ENCODE measurements at regions not wholly inside any gene's neighbourhood (a gene's known extent, or its start where the extent isn't known, plus 50 kb on each side); places are given as distances from the start of the nearest gene placed in this dataset.

- Histone ChIP-seq H3K4me1 (no peaks in the 10 kb centered on the region), H3K9me3 (no peaks in the 10 kb centered on the region), H3K4me3 (no peak overlapping the region), H3K27me3 (no peaks in the 10 kb centered on the region), H3K27ac (no peak overlapping the region), H3K36me3 (no peaks in the 10 kb centered on the region)
- WGBS, 2 donors, result 78 to 86% methylated on average over 3 of the region's 3 CpGs
- no peak for DNase-seq
- ATAC-seq (ENCODE audit: low FRiP score in 2 of 2), result no peak
- TF ChIP-seq POLR2AphosphoS5 (IDR thresholded peaks at IDR 0.05) (no peak), EP300 (IDR thresholded peaks at IDR 0.05) (no peak), POLR2A (IDR thresholded peaks at IDR 0.05) (no peak), CTCF (IDR thresholded peaks at IDR 0.05) (no peak)
Measured at GRCh38 chr10:20976390-20976789, 79.3 kb upstream of the NEBL start.

- ATAC-seq (ENCODE audit: low FRiP score in 2 of 2), result no peak
- WGBS, 2 donors, result 82 to 88% methylated on average over 4 of the region's 4 CpGs
- TF ChIP-seq POLR2AphosphoS5 (IDR thresholded peaks at IDR 0.05), result no peak
- no peak for TF ChIP-seq CTCF (IDR thresholded peaks at IDR 0.05)
- TF ChIP-seq POLR2A (IDR thresholded peaks at IDR 0.05), result no peak
- no peak for TF ChIP-seq EP300 (IDR thresholded peaks at IDR 0.05)
Measured at GRCh38 chr10:20975236-20975635, 78.1 kb upstream of the NEBL start.

GRCh38 chr10:20972925-20973324, 75.8 kb upstream of the NEBL start:
- ATAC-seq (ENCODE audit: low FRiP score in 2 of 2), result no peak
- TF ChIP-seq POLR2AphosphoS5 (IDR thresholded peaks at IDR 0.05) (no peak), CTCF (IDR thresholded peaks at IDR 0.05) (no peak), EP300 (IDR thresholded peaks at IDR 0.05) (no peak), POLR2A (IDR thresholded peaks at IDR 0.05) (no peak)
- WGBS, 2 donors, result 61 to 67% methylated on average over 2 of the region's 2 CpGs
- H3K27me3 ChIP-seq, result no peaks in the 10 kb centered on the region
- no peaks in the 10 kb centered on the region for H3K4me1 ChIP-seq
- no peak overlapping the region for H3K27ac ChIP-seq
- DNase-seq, result no peak
- no peak overlapping the region for H3K4me3 ChIP-seq
- no peaks in the 10 kb centered on the region for H3K36me3 ChIP-seq
- H3K9me3 ChIP-seq, result no peaks in the 10 kb centered on the region

More at GRCh38 chr10:20975236-20975635, 78.1 kb upstream of the NEBL start:
- H3K4me3 ChIP-seq, result no peak overlapping the region
- no peak overlapping the region for H3K27ac ChIP-seq
- no peak for DNase-seq
- no peaks in the 10 kb centered on the region for H3K27me3 ChIP-seq
- no peaks in the 10 kb centered on the region for H3K36me3 ChIP-seq
- H3K4me1 ChIP-seq, result no peaks in the 10 kb centered on the region
- H3K9me3 ChIP-seq, result no peaks in the 10 kb centered on the region

- Histone ChIP-seq H3K4me3 (no peak overlapping the region), H3K9me3 (no peaks in the 10 kb centered on the region), H3K27me3 (no peaks in the 10 kb centered on the region), H3K27ac (no peak overlapping the region), H3K4me1 (no peaks in the 10 kb centered on the region), H3K36me3 (no peaks in the 10 kb centered on the region)
- DNase-seq, result no peak
- WGBS, 2 donors, result 74% methylated on average over 3 of the region's 3 CpGs
- no peak for TF ChIP-seq CTCF (IDR thresholded peaks at IDR 0.05)
- TF ChIP-seq EP300 (IDR thresholded peaks at IDR 0.05), result no peak
- TF ChIP-seq POLR2A (IDR thresholded peaks at IDR 0.05), result no peak
- TF ChIP-seq POLR2AphosphoS5 (IDR thresholded peaks at IDR 0.05), result no peak
- ATAC-seq (ENCODE audit: low FRiP score in 2 of 2), result no peak
Measured at GRCh38 chr10:20971901-20972300, 74.8 kb upstream of the NEBL start.

- Histone ChIP-seq H3K27me3 (no peaks in the 10 kb centered on the region), H3K4me1 (no peaks in the 10 kb centered on the region), H3K36me3 (no peaks in the 10 kb centered on the region), H3K9me3 (no peaks in the 10 kb centered on the region), H3K4me3 (no peak overlapping the region), H3K27ac (no peak overlapping the region)
- WGBS, 2 donors, result 57 to 72% methylated on average over 4 of the region's 4 CpGs
- ATAC-seq (ENCODE audit: low FRiP score in 2 of 2), result no peak
- no peak for TF ChIP-seq CTCF (IDR thresholded peaks at IDR 0.05)
- TF ChIP-seq EP300 (IDR thresholded peaks at IDR 0.05), result no peak
- no peak for TF ChIP-seq POLR2A (IDR thresholded peaks at IDR 0.05)
- no peak for TF ChIP-seq POLR2AphosphoS5 (IDR thresholded peaks at IDR 0.05)
- no peak for DNase-seq
Measured at GRCh38 chr10:20970708-20971107, 73.6 kb upstream of the NEBL start.
